Stimulated activated CD8-positive, alpha-beta memory T cell treated with anti-CD3 and anti-CD28 coated beads, Interleukin-15, amount 100 ng/mL, for 48 hours (primary cell): ENCODE measurements at regions not wholly inside any gene's neighbourhood (a gene's known extent, or its start where the extent isn't known, plus 50 kb on each side); places are given as distances from the start of the nearest gene placed in this dataset.

Experiments
- DNase-seq, 2 donors: peaks; one replicate each; pipeline ENCODE4 v3.0.0-alpha.2; 2020; ENCODE audit warnings: low read depth in 2 of 2

- DNase-seq = no peak
Measured at GRCh38 chr7:118298771-118299170, 74.3 kb downstream of the ANKRD7 start.

- DNase-seq = no peak
Measured at GRCh38 chr7:118300177-118300576, 75.7 kb downstream of the ANKRD7 start.

- DNase-seq = no peak
Measured at GRCh38 chr7:118304100-118304499, 79.6 kb downstream of the ANKRD7 start.

- no peak for DNase-seq
Measured at GRCh38 chr7:118305671-118306070, 81.2 kb downstream of the ANKRD7 start.

- no peak for DNase-seq
Measured at GRCh38 chr7:118306771-118307170, 82.3 kb downstream of the ANKRD7 start.

- no peak for DNase-seq
Measured at GRCh38 chr7:118311121-118311836, 86.8 kb downstream of the ANKRD7 start.

- no peak for DNase-seq
Measured at GRCh38 chr7:118312051-118312450, 87.5 kb downstream of the ANKRD7 start.

GRCh38 chr7:118312966-118313365 lies 88.5 kb downstream of the ANKRD7 start:
- no peak for DNase-seq

GRCh38 chr7:118324790-118325449 lies 100.4 kb downstream of the ANKRD7 start:
- no peak for DNase-seq

GRCh38 chr7:118325450-118325808 lies 100.9 kb downstream of the ANKRD7 start:
- no peak for DNase-seq

- no peak for DNase-seq
Measured at GRCh38 chr7:118327174-118327573, 102.7 kb downstream of the ANKRD7 start.

- no peak for DNase-seq
Measured at GRCh38 chr7:118328505-118329211, 104.2 kb downstream of the ANKRD7 start.

GRCh38 chr7:118330388-118330787 lies 105.9 kb downstream of the ANKRD7 start:
- no peak for DNase-seq

GRCh38 chr7:118346748-118347147 lies 122.2 kb downstream of the ANKRD7 start:
- no peak for DNase-seq

- no peak for DNase-seq
Measured at GRCh38 chr7:118349604-118350003, 125.1 kb downstream of the ANKRD7 start.

- DNase-seq = no peak
Measured at GRCh38 chr7:118350260-118350659, 125.8 kb downstream of the ANKRD7 start.

GRCh38 chr7:118352867-118353453 lies 128.5 kb downstream of the ANKRD7 start:
- no peak for DNase-seq

- DNase-seq = no peak
Measured at GRCh38 chr7:118366363-118366762, 141.9 kb downstream of the ANKRD7 start.

- DNase-seq = no peak
Measured at GRCh38 chr7:118368958-118369357, 144.5 kb downstream of the ANKRD7 start.

- no peak for DNase-seq
Measured at GRCh38 chr7:118369987-118370386, 145.5 kb downstream of the ANKRD7 start.

GRCh38 chr7:118372530-118372929 lies 148.0 kb downstream of the ANKRD7 start:
- DNase-seq = no peak

GRCh38 chr7:118389629-118390028 lies 165.1 kb downstream of the ANKRD7 start:
- DNase-seq = no peak

GRCh38 chr7:118404211-118404610 lies 179.7 kb downstream of the ANKRD7 start:
- DNase-seq = no peak
